ENCODE measurements at regions not wholly inside any gene's neighbourhood (a gene's known extent, or its start where the extent isn't known, plus 50 kb on each side); places are given as distances from the start of the nearest gene placed in this dataset.

DNA sequence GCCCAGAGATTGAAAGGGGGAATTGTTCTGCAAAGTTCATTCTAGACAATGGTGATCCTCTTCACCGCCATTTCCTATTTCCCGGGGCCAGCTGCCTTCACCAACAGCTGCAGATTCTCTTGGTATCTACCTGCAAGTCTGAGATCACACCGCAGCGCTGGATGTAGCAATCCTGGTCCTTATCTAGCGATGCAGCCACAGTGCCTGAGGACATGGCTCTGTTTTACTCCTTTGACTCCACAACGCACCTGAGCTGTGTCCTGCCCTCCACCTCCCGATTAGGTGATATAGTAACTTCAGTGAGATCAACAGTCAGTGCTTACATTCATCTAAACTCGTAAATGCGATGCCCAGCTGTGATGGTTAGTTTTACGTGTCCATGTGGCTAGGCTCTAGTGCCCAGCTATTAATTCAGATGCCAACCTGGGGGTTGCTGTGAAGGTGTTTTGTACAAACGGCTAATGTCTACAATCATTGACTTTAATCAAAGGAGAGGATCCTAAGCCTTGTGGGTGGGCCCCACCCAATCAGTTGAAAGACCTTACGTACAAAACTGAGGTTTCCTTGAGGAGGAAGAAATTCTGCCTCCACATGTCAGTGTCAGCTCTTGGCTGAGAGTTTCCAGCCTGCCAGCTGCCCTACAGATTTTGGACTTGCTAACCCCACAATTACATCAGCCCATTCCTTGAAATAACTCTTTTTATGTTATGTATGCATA is 189.8 kb downstream of the SH3BP4 start:
- no peak for ATAC-seq

DNA sequence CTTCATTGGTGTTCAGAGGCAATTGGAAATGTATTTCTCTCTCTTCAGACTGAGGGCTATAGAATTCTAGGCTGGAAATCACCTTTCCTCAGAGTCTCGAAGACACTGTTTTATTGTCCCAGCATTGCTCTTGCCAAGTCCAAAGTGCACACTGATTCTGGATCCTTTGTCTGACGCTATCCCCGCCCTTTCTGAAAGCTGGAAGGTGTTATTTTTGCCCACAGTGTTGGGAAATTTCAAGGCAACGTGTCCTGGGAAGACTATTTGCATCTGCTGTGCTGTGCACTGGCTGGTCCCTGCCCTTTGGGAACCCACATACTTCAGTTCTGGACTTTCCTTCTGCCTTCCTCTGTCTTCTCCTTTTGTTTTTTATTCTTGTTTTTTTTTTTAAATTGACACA is 190.8 kb downstream of the SH3BP4 start:
- ATAC-seq, result no peak

DNA sequence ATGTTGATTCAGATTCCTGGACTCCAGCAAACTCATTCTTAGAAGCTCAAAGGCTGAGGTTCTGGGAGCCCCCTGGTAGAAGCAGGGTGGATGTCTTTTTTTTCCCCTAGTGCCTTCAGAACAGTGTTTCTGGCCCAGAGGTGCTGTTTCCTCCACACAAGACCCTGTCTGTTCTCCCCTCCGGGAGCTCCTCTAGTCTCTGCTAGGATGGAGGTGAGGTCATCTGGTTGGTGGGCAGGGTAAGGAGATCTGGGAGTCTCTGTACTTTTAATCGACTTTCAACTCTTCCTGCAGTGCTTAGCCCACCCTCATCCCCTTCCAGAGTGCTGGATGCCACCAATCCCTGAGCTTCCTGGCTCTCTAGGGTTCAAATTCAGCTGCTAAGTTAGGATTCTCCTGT is 192.0 kb downstream of the SH3BP4 start:
- no peak for ATAC-seq

DNA sequence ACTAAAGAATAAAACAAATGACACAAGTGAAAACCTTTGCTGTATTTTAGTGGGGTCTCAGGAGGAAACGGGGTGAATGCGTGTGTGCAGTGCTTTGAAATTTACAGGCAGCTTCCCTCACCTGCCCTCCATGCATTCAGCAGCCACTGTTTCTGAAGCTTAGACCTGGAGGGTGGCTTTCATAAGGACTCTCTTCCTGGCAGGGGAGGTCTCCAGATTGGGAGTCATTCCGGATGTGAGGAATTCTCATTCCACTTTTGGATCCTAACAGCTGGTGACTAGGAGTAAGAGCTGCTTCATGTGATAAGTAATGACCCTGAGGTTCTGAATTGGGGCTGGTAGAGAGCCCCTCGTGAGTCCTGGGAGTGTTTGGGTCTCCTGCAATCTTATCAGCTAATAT is 192.5 kb downstream of the SH3BP4 start:
- no peak for ATAC-seq

DNA sequence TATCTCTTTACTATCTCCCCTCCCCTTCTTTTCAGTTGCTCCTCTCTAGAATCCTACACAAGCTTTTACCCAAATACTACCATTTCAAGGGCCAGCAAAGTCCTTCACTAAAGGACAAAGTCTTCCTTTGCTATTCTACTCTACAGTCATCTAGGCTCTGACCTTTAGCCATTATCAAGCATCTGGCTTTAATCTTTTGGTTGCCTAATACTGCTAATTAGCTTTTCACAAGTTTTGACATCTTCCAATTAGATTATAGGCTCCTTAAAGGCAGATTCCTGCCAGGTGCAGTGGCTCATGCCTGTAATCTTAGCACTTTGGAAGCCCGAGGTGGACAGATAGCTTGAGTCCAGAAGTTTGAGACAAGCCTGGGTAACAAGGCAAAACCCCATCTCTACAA is 194.4 kb downstream of the SH3BP4 start:
- ATAC-seq, result no peak

DNA sequence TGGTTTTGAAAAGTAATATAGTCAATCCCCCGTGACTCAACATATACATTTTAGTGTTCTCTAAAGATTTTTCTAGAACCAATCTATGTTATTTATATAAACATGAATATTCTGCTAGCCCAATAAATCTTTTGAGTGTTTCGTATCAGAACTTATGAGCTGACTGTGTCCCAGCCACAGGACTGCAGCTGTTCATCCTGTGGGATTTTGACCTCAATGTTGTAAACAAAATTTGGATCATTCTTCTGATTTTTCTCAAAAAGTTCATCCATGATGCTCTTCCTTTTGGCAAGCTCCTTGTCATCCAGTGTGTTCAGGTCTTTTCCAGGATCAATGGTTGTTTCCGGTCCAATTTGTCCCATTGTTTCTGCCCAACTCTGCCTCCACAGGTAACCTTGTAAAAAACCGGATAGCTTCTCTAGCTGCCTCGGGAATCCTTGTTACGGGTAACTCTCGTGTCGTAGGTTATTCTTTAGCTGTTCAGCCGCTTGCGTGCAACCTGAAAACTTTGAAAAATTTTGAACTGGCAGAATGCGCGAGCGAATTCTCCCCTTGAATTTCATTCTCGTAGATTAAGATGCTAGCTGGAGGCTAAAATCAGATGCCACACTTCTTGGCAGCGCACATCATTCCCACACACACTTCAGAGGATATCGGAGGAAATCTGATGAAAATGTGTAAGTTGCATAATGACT is 195.2 kb downstream of the SH3BP4 start:
- no peak for ATAC-seq

DNA sequence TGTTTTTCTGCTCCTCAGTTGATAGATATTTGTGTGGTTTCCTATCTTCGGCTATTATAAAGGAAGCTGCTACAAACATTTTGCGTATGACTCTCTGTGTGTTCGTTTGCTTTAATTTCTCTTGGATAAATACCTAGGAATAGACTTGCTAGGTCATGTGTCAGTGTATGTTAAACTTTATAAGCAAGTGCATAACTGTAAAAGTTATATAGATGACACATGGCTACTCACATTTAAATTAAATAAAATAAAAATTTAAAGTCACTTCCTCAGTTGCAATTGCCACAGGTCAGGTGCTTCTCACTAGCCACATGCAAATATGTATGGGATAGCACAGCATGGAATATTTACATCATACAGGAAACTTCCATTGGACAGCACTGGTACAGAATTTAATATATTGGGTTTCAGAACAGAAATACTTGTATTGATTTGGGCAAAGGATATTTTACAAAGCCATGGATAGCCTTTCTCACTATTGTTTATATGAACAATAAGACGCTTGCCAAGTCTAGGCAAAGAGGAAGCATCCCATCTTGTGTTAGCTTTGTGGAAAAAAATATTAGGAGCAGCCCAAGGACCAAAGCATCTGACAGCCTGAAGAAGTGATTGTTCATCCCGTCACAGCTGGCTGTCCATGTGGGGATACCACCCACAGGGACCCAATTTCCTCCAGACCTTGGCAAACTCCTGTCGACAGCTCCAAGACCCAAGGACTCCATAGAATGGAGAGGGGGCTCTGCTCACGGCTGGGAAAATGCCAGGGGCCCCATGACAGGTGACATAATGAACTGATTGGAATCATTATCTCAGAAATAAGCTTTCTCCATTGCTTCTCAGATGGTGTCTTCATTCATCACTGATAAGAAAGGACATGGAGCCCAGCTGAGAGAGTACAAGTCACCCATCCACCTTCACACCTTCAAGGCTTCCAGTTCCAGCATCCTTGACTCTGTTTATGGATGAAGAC is 196.7 kb downstream of the SH3BP4 start:
- no peak for ATAC-seq

DNA sequence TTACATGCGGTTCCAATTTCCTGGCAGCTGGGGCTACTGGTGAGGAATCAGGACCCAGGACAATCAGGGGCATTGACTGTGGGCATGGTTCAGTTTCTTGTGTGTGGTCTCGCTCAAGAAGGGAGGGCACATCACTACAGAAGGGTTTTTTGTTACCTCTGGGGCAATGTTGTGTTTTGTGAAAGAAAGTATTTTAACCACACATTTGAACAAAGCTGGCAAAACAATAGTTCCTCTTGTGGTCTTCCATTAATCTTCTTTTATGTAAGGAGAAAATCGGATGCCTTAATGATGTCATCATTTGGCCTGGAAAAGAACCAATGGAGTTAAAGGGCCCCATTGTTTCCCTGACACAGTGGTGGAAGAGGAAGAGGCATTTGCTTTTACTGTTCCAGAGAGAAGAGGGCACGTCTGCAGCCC is 197.4 kb downstream of the SH3BP4 start:
- no peak for ATAC-seq

DNA sequence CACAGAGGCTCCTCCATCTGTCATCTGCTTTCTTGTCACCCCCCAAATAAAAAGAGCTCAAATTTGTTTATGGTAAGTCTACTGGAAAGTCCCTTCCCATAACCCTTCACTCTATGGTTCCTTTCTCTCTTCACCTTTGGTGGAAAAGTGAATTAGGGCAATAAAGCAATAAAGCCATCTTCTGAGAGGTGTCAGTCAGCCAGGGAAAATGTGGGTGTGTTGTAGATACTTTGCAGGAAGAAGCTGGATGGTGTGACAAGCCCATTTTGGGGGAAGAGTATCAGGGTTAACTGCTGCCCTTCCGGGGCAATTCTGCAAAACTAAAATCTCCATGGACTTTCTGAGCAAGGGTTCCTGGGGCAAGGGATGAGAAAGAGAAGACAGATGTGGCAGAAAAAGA is 197.9 kb downstream of the SH3BP4 start:
- no peak for ATAC-seq

DNA sequence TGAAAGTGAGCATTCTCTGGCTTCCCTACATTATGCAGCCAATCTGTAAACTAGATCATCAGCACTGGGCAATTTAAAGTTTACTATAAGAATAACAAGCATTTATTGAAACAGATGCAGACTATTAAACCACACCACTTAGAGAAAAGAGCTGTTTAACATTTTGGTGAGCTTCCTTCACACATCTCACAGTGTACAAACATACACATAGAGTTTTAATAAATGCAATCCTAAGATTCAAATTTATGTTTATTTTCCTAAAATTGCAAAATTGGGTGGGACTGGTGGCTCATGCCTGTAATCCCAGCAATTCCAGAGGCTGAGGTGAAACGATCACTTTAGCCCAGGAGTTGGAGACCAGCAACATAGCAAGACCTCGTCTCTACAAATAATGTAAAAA is 199.3 kb downstream of the SH3BP4 start:
- no peak for ATAC-seq

DNA sequence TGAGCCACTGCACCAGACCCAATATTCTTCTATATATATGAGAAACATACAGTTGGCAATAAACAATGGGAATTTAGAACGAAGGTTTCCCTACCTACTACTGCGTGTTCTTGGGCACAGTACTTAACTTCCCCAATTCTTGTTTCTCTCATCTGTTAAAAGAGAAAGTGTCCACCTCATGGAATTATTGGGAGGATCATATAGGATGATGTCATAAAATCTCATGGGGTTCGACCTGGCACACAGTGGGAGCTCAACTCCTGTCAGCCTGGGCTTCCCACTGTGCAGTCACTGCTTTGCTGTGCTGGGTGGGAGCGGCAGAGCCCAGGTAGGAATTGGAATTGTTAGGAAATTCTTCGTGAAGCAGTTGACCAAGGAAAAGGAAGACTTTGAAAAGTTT is 203.3 kb downstream of the SH3BP4 start:
- ATAC-seq, result no peak

DNA sequence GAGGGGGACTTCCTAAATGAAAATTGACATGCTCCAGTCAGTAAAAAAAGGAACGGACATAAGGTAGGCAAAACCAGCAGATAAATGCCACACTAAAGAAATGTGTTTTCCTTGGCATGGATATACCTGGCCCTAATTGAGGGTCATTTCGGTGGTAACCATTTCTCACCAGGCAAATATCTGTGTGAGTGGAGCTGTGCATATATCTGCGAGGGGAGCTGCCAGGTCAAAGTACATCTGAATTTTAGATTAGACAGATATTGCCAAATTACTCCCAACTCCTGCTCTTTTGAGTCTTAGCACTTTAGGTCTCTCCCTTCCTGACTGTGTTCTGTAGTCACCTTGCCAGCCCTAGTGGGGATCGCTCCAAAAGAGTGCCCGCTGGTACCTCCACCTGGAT is 204.2 kb downstream of the SH3BP4 start:
- no peak for ATAC-seq

DNA sequence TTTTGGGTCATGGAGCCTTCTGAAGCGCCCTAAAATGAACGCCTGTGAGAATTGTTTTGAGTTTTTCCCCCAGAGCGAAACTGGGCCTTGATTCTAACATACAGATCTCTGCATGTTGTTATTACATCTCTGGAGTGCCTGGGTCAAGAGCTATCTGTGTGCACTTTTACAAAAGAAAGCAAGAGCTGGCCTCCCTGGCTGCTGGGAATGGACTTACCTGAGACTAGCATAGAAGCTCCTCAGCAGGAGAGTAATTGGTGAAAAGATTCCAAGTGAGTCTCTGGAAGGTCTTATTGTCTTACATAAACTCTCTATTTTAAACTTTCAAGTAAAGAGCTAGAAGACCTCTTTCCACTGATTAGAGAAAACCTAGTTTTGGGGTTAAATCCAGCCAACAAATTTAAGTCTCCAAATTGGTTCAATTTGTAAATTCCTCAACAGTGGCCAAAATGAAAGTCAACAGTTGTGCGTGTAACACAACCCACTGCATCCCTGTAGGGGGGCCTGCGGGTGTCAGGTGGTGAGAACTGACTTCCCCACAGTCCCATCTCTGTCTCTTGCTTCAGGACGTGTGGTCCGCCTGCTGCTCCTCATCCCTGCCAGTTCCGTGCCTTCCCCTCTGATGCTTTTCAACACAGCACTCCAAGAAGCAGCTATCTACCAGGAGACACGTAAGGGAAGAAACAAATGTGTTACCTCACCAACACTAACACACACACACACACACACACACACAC is 206.1 kb downstream of the SH3BP4 start:
- ATAC-seq, result no peak

DNA sequence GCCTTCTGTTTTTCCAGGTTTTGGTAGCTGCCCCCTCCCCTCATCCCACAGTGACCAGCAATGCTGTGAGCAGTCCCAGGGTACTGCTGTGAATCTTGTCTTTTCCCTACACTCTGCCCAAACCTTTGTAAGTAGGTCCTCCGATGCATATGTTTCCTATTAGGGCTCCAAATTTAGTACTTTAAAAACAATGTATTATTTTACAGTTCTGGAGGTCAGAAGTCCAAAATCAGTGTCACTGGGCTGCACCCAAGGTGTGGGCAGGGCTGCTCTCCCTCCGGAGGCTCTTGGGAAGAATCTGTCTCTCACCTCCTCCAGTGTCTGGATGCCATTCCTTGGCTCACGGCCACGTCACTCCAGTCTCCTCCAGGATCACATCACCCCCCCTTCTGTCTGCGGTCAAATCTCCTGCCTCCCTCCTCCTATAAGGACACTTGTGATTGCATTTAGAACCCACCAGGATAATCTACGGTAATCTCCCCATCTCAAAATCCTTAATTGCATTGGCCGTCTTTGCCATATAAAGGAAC is 208.5 kb downstream of the SH3BP4 start:
- ATAC-seq, result no peak

DNA sequence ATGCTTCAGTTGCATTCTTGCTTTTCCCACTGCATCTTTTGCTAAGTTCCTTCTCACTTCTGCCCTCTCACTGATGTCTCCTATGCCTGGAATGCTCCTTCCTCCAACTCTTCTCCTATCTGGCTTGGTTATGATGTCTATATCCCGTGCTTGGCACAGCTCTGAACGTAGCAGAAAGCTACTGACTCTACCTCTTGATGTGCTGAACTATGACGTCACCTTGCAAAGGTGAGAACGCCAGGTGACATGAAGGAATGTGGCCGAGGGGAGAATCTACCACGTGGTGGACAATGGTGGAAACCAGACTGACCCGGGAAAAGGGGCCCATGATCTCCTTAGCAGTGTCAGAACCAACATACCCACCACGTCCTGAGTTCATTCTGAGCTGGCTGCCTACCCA is 209.7 kb downstream of the SH3BP4 start:
- no peak for ATAC-seq

DNA sequence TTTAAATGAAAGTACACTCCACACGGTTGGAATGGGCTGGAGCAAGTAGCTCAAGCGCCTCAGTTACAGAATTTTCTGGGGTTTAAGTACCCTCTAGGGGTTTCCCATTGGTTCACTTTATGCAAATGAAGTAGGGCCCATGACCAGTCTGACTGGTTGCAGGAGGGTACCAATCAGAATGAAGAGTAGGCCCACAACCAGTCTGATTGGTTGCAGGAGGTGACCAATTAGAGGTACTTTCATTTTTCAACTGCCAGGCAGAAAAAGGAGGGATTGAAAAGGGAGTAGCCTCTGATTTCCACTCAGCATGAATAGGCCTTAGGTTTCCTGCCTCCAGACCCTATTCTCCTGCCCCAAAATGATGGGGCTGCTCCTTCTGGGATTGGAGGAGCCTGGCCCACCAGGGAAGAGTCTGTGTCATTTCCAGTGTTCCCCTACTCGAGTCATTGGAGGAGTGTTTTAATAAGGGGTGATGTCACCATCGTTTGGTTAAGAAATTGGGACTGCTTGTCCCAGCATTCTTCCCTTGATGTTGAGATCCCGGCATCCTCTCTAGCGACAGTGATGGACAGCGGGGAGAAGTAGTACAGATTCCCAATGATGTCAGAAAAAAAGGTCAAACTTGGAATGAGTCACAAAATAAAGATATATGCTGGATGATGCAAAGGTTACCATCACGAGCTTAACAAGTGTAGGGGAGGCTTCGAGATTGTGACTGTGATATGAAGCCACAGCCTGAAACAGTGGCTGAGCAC is 210.4 kb downstream of the SH3BP4 start:
- ATAC-seq, result no peak

DNA sequence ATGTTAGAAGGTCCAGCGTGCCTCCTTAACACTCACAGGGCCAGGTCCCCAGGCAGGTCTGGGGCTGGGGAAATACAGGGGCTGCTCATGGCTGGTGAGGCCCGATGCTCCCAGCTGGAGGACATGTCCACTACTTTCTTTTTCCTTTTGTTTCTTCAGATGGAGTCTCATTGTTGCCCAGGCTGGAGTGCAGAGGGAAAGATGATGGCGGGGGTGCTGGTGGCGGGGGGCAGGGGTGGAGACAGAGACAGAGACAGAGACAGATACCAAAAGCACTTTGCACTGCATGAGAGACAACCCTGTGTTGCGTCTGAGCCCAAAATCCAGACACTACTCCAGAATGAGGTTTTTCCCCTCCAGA is 211.0 kb downstream of the SH3BP4 start:
- no peak for ATAC-seq

DNA sequence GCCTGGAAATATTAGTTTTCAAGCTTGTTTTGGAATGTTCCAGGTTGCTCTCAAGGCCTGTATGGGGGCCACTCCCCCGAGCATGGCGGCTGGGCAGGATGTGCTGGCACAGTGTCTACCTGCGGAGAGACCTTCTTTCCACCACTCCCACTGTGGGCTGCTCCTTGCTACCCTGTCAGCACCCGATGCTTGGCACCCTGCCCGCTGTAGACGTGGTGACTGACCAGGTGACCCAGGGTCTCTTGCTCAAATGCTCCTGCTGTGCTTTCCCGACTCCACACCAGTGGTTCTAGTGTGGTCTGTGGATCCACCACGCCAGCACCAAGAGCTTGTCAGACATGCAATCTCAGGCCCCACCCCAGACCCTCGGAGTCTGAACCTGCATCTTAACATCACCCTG is 213.3 kb downstream of the SH3BP4 start:
- no peak for ATAC-seq

DNA sequence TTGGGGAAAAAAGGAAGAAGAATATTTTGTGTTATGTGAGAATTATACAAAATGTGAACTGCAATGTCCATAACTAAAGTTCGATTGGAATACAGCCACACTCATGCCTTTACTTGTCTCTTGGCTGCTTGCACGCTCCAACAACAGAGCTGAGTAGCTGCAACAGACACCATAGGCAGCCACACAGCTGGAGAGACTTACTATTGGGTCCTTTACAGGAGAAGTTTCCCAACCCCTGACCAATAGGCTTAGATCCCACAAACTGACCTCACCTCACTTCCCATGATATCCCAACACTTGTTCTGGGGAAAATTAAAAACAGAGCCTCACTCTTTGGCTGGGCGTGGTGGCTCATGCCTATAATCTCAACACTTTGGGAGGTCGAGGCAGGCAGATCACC is 213.8 kb downstream of the SH3BP4 start:
- no peak for ATAC-seq

DNA sequence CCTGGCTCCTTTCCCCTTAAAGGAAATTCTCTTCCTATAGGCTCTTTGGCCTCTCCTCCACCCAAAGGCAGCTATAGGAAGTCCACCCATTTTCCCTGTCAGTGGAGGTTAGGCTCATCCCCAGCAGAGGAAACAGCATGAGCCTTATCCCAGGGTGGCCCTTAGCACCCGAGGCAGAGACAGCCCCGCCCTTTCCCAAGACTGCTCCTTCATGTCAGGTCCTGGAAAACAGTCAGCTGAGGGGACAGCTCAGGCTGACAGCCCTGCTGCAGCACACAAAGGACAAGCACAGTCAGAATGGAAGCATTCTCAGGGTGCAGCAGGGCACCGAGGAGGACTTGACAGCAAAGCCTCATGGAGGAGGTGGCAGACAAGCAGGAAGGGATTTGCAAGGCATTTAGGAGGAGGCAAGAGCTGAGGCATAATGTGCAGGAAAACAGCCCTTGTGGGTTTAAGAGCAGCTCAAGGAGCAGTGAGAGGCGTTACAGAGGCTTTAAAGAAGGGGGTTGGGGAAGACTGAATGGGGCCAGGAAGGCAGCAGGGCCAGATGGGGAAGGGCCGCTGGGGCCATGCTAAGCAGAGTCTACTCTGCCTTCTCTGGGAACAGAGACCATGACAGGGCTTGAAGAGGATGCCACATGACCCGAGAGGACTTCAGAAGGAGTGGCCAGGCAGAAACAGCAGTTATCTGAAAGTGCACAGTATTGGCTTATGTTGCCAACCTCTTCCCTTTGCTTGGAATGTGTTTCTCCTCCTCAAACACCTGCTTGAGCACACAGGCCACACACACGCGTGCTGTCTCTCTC is 216.6 kb downstream of the SH3BP4 start:
- no peak for ATAC-seq

DNA sequence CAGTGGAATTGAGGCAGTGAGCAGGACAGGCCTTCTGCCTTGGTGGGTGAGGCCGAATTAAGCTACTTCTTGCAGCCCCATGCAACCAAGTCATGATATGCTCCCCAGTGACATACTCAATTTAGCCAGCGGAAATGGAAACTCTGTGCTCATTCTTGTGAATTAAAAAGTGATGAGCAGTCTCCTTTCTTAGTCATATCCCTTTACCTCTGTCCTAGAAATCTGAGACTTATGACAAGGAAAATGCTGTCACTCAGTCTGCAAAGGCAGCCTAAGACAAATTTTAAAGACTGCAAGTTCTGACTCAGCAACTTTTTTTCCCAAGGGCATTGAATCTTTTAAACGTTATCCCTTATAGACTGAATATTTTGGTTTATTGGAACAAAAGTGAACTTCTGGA is 218.2 kb downstream of the SH3BP4 start:
- ATAC-seq, result no peak

All from activated CD4-positive, CD25-positive, alpha-beta regulatory T cell treated with anti-CD3 and anti-CD28 coated beads, Interleukin-2, amount 50 U/mL, for 24 hours (primary cell).